ENCODE measurements at regions not wholly inside any gene's neighbourhood (a gene's known extent, or its start where the extent isn't known, plus 50 kb on each side); places are given as distances from the start of the nearest gene placed in this dataset.

DNA sequence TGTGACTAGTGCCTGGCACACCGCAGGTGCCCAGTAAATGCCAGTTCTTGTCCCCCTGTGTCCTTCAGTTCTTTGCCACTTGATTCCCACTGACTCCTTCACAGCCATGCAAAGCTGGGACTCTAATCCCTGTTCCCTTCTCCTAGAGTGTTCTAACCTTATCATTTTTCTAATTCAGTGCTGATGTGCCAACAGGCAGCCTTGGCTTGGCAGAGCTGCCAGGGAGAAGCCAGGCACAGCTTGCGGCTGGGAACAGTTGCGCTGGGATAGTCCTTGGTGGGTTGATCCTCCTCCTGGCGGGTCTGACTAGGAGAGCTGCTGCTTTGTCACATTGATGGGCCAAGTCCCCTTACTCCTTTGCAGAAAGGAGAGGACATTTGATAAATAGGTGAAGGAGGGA, 654.2 kb downstream of the HS3ST4 start:
- DNase-seq (no peak), FAIRE-seq (no peak)
- H3K4me3 ChIP-seq (ENCODE audit: low read depth in 1 of 3, low read length in 3 of 3), result no peak overlapping the region
- 70 to 84% (median 80%) methylated on average over 4 of the region's 4 CpGs for WGBS, 3 donors
- no peak overlapping the region for H3K27ac ChIP-seq (ENCODE audit: low read depth in 1 of 3, low read length in 2 of 3)
- no peaks in the 10 kb centered on the region for H3K27me3 ChIP-seq (ENCODE audit: control insufficient read depth in 3 of 3, insufficient read depth in 3 of 3, low read length in 3 of 3)
- no peaks in the 10 kb centered on the region for H3K4me1 ChIP-seq (ENCODE audit: control insufficient read depth in 3 of 3, insufficient read depth in 2 of 3, low read depth in 1 of 3, low read length in 2 of 3)
- H3K9me3 ChIP-seq (ENCODE audit: control insufficient read depth in 2 of 2, insufficient read depth in 1 of 2, low read depth in 1 of 2, low read length in 1 of 2), result no peaks in the 10 kb centered on the region
- H3K36me3 ChIP-seq (ENCODE audit: control insufficient read depth in 3 of 3, insufficient read depth in 2 of 3, low read depth in 1 of 3, low read length in 3 of 3), result no peaks in the 10 kb centered on the region

DNA sequence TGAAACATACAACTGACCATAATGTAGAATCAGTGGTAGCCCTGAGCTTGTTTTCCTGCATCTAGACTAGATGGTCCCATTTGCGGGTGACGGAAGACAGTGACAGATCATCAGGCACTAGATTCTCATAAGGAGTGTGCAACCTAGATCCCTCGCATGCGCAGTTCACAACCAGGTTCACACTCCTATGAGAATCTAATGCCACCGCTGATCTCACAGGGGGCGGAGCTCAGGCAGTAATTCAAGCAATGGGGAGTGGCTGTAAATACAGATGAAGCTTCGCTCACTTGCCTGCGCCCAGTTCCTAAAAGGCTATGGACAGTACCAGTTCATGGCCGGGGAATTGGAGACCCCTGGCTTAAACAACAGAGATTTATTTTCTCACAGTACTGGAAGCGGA, 656.3 kb downstream of the HS3ST4 start:
- WGBS, 3 donors, result 82 to 96% (median 93%) methylated on average over 10 of the region's 10 CpGs
- H3K27me3 ChIP-seq (ENCODE audit: control insufficient read depth in 3 of 3, insufficient read depth in 3 of 3, low read length in 3 of 3), result no peaks in the 10 kb centered on the region
- H3K9me3 ChIP-seq (ENCODE audit: control insufficient read depth in 2 of 2, insufficient read depth in 1 of 2, low read depth in 1 of 2, low read length in 1 of 2), result no peaks in the 10 kb centered on the region
- DNase-seq (no peak), FAIRE-seq (no peak)
- no peak overlapping the region for H3K4me3 ChIP-seq (ENCODE audit: low read depth in 1 of 3, low read length in 3 of 3)
- no peak overlapping the region for H3K27ac ChIP-seq (ENCODE audit: low read depth in 1 of 3, low read length in 2 of 3)
- no peaks in the 10 kb centered on the region for H3K36me3 ChIP-seq (ENCODE audit: control insufficient read depth in 3 of 3, insufficient read depth in 2 of 3, low read depth in 1 of 3, low read length in 3 of 3)
- no peaks in the 10 kb centered on the region for H3K4me1 ChIP-seq (ENCODE audit: control insufficient read depth in 3 of 3, insufficient read depth in 2 of 3, low read depth in 1 of 3, low read length in 2 of 3)

GRCh38 chr16:26360867-26361266, 669.1 kb downstream of the HS3ST4 start:
- 77 to 85% (median 81%) methylated on average over 4 of the region's 4 CpGs for WGBS, 3 donors
- DNase-seq, result no peak
- no peaks in the 10 kb centered on the region for H3K36me3 ChIP-seq (ENCODE audit: control insufficient read depth in 3 of 3, insufficient read depth in 2 of 3, low read depth in 1 of 3, low read length in 3 of 3)

DNA sequence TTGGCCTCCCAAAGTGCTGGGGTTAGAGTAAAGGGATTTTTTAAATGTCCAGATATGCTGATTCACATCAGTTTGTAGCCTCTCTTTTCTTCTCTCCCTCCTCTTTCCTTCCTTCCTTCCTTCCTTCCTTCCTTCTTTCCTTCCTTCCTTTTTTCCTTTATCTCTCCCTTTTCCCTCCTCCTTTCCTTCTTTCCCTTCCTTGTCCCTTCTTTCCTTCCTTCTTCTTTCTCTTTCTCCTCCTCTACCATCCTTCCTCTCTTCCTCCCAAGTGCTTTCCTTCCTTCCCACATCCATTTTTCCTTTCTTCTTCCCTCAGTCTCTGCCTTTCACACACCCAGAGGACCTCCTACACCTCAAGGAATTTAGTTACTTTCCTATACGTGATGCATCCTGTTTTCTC, 671.8 kb downstream of the HS3ST4 start:
- Histone ChIP-seq H3K9me3 (ENCODE audit: control insufficient read depth in 2 of 2, insufficient read depth in 1 of 2, low read depth in 1 of 2, low read length in 1 of 2) (no peaks in the 10 kb centered on the region), H3K4me3 (ENCODE audit: low read depth in 1 of 3, low read length in 3 of 3) (no peak overlapping the region), H3K27me3 (ENCODE audit: control insufficient read depth in 3 of 3, insufficient read depth in 3 of 3, low read length in 3 of 3) (no peaks in the 10 kb centered on the region), H3K36me3 (ENCODE audit: control insufficient read depth in 3 of 3, insufficient read depth in 2 of 3, low read depth in 1 of 3, low read length in 3 of 3) (no peaks in the 10 kb centered on the region), H3K27ac (ENCODE audit: low read depth in 1 of 3, low read length in 2 of 3) (no peak overlapping the region), H3K4me1 (ENCODE audit: control insufficient read depth in 3 of 3, insufficient read depth in 2 of 3, low read depth in 1 of 3, low read length in 2 of 3) (no peaks in the 10 kb centered on the region)
- DNase-seq, result no peak
- WGBS, 3 donors, result 23 to 52% (median 41%) methylated on average over 1 of the region's 1 CpG
- FAIRE-seq, result no peak

More at GRCh38 chr16:26360867-26361266, 669.1 kb downstream of the HS3ST4 start:
- Histone ChIP-seq H3K9me3 (ENCODE audit: control insufficient read depth in 2 of 2, insufficient read depth in 1 of 2, low read depth in 1 of 2, low read length in 1 of 2) (no peaks in the 10 kb centered on the region), H3K4me3 (ENCODE audit: low read depth in 1 of 3, low read length in 3 of 3) (no peak overlapping the region), H3K27me3 (ENCODE audit: control insufficient read depth in 3 of 3, insufficient read depth in 3 of 3, low read length in 3 of 3) (no peaks in the 10 kb centered on the region), H3K27ac (ENCODE audit: low read depth in 1 of 3, low read length in 2 of 3) (no peak overlapping the region), H3K4me1 (ENCODE audit: control insufficient read depth in 3 of 3, insufficient read depth in 2 of 3, low read depth in 1 of 3, low read length in 2 of 3) (no peaks in the 10 kb centered on the region)
- no peak for FAIRE-seq

DNA sequence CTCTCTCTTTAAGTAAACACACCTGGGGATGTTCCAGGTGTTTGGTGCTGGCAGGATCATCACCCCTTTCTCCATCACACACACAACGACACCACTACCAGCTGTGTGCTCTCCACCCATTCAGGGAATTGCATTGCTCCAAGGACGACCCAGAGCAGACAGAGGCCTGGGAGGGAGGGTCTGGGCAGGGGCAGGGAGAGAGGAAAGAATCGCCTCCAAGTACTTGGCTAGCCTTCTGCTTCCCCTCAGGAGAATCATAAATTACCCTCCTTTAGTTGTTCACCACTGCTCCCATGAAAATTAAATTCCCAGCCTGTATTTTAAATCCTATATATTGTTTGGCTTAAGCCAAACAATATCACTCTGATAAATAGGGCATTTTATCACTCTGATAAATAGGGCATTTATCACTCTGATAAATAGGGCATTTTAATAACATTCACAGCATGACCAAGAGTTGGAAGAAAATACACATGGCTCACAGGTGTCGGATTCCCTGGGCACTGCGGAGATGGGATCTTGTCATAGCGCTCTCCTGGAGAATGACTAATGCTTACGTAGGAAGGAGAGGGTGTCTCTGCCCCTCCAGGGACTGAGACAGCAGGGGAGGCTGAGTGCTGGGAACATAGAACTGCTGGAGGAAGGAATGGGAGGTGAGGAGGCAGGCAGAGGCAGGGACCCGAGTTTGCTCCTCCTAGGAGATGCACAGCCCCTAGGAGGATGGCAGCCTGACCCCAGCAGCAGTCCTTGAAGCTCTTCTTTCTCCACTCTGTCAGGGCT, 673.6 kb downstream of the HS3ST4 start:
- Histone ChIP-seq H3K27ac (ENCODE audit: low read depth in 1 of 3, low read length in 2 of 3) (no peak overlapping the region), H3K4me3 (ENCODE audit: low read depth in 1 of 3, low read length in 3 of 3) (no peak overlapping the region), H3K27me3 (ENCODE audit: control insufficient read depth in 3 of 3, insufficient read depth in 3 of 3, low read length in 3 of 3) (no peaks in the 10 kb centered on the region), H3K9me3 (ENCODE audit: control insufficient read depth in 2 of 2, insufficient read depth in 1 of 2, low read depth in 1 of 2, low read length in 1 of 2) (no peaks in the 10 kb centered on the region), H3K36me3 (ENCODE audit: control insufficient read depth in 3 of 3, insufficient read depth in 2 of 3, low read depth in 1 of 3, low read length in 3 of 3) (no peaks in the 10 kb centered on the region), H3K4me1 (ENCODE audit: control insufficient read depth in 3 of 3, insufficient read depth in 2 of 3, low read depth in 1 of 3, low read length in 2 of 3) (no peaks in the 10 kb centered on the region)
- WGBS, 3 donors, result 46 to 53% (median 52%) methylated on average over 8 of the region's 8 CpGs
- DNase-seq, result no peak
- FAIRE-seq, result no peak

GRCh38 chr16:26371349-26371869, 679.6 kb downstream of the HS3ST4 start:
- DNase-seq, result no peak
- Histone ChIP-seq H3K4me1 (ENCODE audit: control insufficient read depth in 3 of 3, insufficient read depth in 2 of 3, low read depth in 1 of 3, low read length in 2 of 3) (no peaks in the 10 kb centered on the region), H3K27me3 (ENCODE audit: control insufficient read depth in 3 of 3, insufficient read depth in 3 of 3, low read length in 3 of 3) (no peaks in the 10 kb centered on the region), H3K36me3 (ENCODE audit: control insufficient read depth in 3 of 3, insufficient read depth in 2 of 3, low read depth in 1 of 3, low read length in 3 of 3) (no peaks in the 10 kb centered on the region), H3K9me3 (ENCODE audit: control insufficient read depth in 2 of 2, insufficient read depth in 1 of 2, low read depth in 1 of 2, low read length in 1 of 2) (peaks cover 0 to 3% of the 10 kb centered on the region in 2 donors), H3K4me3 (ENCODE audit: low read depth in 1 of 3, low read length in 3 of 3) (no peak overlapping the region), H3K27ac (ENCODE audit: low read depth in 1 of 3, low read length in 2 of 3) (no peak overlapping the region)
- FAIRE-seq, result no peak
- WGBS, 3 donors, result 62 to 83% (median 78%) methylated on average over 1 of the region's 1 CpG

DNA sequence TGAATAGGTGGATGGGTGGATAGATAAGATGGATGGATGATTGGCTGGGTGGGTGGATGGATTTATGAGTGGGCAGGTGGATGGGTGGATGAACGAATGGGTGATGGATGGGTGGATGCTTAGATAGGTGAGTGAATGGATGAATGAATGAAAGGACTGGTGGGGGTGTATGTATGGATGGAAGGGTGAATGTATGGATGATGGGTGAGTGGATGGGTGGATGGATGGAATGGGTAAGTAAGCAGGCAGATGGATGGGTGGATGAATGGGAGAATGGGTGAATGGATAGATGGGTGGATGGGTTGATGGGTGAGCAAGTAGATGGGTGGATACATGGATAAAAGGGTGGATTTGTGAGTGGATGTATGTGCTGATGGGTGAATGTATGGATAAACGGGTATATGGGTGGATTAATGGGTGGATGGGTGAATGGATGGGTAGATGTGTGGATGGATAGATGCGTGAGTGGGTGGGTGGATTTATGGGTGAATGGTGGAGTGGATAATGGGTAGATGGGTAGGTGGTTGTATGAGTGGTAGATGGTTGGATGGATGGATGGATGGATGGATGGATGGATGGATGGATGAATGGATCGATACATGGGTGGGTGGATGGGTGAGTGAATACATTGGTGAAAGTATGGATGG, 682.6 kb downstream of the HS3ST4 start:
- Histone ChIP-seq H3K4me1 (ENCODE audit: control insufficient read depth in 3 of 3, insufficient read depth in 2 of 3, low read depth in 1 of 3, low read length in 2 of 3) (no peaks in the 10 kb centered on the region), H3K27me3 (ENCODE audit: control insufficient read depth in 3 of 3, insufficient read depth in 3 of 3, low read length in 3 of 3) (no peaks in the 10 kb centered on the region), H3K9me3 (ENCODE audit: control insufficient read depth in 2 of 2, insufficient read depth in 1 of 2, low read depth in 1 of 2, low read length in 1 of 2) (peaks cover 0 to 3% of the 10 kb centered on the region in 2 donors), H3K36me3 (ENCODE audit: control insufficient read depth in 3 of 3, insufficient read depth in 2 of 3, low read depth in 1 of 3, low read length in 3 of 3) (no peaks in the 10 kb centered on the region), H3K4me3 (ENCODE audit: low read depth in 1 of 3, low read length in 3 of 3) (no peak overlapping the region), H3K27ac (ENCODE audit: low read depth in 1 of 3, low read length in 2 of 3) (no peak overlapping the region)
- 76 to 83% (median 78%) methylated on average over 4 of the region's 4 CpGs for WGBS, 3 donors
- DNase-seq (no peak), FAIRE-seq (no peak)

DNA sequence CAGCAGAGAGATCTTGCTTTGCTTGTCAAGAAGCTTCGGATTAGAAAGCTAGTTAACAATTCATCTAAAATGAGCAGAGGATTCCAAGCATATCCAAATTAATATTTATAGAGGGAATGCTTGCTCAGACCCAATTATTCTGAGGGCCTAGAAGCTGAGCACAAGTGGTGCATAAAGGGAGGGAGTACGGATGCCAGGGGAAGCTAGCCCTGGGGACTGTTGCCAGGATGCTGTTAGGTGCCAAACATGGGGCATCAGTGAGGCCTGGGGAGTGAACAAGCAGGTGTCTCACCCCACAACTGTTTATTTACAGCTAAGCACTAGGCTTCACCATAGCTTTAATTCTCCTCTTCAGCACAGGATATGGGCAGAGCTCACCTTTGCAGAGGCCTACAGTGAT, 684.1 kb upstream of the C16orf82 start:
- H3K4me1 ChIP-seq (ENCODE audit: control insufficient read depth in 3 of 3, insufficient read depth in 2 of 3, low read depth in 1 of 3, low read length in 2 of 3), result no peaks in the 10 kb centered on the region
- H3K36me3 ChIP-seq (ENCODE audit: control insufficient read depth in 3 of 3, insufficient read depth in 2 of 3, low read depth in 1 of 3, low read length in 3 of 3), result no peaks in the 10 kb centered on the region
- 43 to 76% (median 46%) methylated on average over 2 of the region's 2 CpGs for WGBS, 3 donors
- FAIRE-seq (no peak), DNase-seq (no peak)
- no peak overlapping the region for H3K4me3 ChIP-seq (ENCODE audit: low read depth in 1 of 3, low read length in 3 of 3)
- peaks cover 0 to 4% (median 0%) of the 10 kb centered on the region in 3 donors for H3K27me3 ChIP-seq (ENCODE audit: control insufficient read depth in 3 of 3, insufficient read depth in 3 of 3, low read length in 3 of 3)
- H3K9me3 ChIP-seq (ENCODE audit: control insufficient read depth in 2 of 2, insufficient read depth in 1 of 2, low read depth in 1 of 2, low read length in 1 of 2), result no peaks in the 10 kb centered on the region
- no peak overlapping the region for H3K27ac ChIP-seq (ENCODE audit: low read depth in 1 of 3, low read length in 2 of 3)

All from small intestine (tissue), 7 donors.